NB4 (cell line): ENCODE measurements at regions not wholly inside any gene's neighbourhood (a gene's known extent, or its start where the extent isn't known, plus 50 kb on each side); places are given as distances from the start of the nearest gene placed in this dataset.

ENCODE experiments used
- MAX ChIP-seq: IDR thresholded peaks from 2 replicates; pipeline ENCODE4 v1.6.1; 2011; ENCODE audit warnings: low read depth, low read length
- MYC ChIP-seq: IDR thresholded peaks from 2 replicates; pipeline ENCODE4 v1.6.1; 2011; ENCODE audit warnings: low read depth, low read length
- POLR2A ChIP-seq: IDR thresholded peaks from 2 replicates; pipeline ENCODE4 v1.6.1; 2011; ENCODE audit warnings: mild to moderate bottlenecking; ENCODE audit not compliant: insufficient read length; ENCODE audit errors: extremely low read depth
- TF ChIP-seq, protein P1 (sequence below): IDR thresholded peaks from one replicate; pipeline ENCODE4 v1.5.1; 2012; ENCODE audit warnings: low read depth, low read length

DNA sequence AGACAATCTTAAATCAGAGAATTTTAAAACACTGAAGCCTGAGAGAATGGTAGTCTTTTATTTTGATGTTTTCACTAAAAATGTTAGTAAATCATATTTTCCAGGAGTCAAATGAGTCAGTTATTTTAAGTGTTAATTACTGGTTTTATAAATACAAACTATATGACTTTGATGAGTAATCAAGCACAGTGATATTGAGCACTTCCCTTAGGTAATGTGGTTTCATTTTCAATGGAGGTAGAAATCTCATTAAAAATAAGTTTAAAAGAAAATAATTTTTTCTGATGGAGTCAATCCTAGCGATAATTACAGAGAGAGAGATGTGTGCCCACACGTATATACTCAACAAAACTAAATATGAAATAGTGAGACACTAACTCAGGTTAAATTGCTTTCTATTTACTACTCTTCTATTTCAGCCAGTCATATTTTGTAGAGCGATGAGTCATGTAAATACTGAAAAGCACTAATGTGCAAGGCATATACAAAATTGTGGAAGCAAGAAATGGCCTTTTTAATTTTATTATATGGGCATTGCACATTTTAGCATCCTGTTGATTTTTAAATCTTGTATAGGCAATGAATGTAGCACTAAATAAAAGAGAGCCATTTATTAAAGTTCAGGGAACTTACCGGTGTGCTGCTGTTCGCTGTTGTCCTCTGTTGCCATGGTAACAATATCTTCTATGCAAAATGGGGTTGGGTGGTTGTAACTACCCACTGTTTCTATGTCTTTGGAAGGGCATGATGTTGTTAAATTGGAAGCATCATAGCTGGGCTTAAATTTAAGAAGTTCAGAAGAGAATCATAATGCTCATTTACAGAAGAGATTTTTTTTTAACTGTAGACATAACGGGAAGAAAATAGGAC lies 513.7 kb downstream of the TLL1 start:
- TF ChIP-seq, protein P1, sequence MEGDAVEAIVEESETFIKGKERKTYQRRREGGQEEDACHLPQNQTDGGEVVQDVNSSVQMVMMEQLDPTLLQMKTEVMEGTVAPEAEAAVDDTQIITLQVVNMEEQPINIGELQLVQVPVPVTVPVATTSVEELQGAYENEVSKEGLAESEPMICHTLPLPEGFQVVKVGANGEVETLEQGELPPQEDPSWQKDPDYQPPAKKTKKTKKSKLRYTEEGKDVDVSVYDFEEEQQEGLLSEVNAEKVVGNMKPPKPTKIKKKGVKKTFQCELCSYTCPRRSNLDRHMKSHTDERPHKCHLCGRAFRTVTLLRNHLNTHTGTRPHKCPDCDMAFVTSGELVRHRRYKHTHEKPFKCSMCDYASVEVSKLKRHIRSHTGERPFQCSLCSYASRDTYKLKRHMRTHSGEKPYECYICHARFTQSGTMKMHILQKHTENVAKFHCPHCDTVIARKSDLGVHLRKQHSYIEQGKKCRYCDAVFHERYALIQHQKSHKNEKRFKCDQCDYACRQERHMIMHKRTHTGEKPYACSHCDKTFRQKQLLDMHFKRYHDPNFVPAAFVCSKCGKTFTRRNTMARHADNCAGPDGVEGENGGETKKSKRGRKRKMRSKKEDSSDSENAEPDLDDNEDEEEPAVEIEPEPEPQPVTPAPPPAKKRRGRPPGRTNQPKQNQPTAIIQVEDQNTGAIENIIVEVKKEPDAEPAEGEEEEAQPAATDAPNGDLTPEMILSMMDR, result no peak
- TF ChIP-seq POLR2A (no peak), MYC (no peak), MAX (no peak)
